ENCODE measurements at regions not wholly inside any gene's neighbourhood (a gene's known extent, or its start where the extent isn't known, plus 50 kb on each side); places are given as distances from the start of the nearest gene placed in this dataset.

DNA sequence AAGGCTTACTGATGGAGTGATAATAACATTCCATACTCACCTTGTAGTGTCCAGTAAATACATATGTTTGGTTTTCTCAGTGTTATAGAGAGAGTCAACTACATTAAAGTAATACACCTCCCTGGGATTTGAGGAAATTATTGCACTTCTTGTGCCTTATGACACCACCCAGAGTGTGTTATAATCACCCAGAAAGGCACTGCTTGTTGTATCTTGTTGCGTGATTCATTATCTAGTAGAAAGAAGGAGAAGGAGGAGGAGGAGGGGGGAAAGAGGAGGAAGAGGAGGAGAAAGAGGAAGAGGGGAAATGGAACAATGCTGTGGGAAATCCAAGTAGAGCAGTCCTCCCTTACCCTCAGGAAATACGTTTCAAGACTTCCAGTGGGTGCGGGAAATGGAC lies 661.8 kb upstream of the WWC1 start:
- TF ChIP-seq, protein P1, sequence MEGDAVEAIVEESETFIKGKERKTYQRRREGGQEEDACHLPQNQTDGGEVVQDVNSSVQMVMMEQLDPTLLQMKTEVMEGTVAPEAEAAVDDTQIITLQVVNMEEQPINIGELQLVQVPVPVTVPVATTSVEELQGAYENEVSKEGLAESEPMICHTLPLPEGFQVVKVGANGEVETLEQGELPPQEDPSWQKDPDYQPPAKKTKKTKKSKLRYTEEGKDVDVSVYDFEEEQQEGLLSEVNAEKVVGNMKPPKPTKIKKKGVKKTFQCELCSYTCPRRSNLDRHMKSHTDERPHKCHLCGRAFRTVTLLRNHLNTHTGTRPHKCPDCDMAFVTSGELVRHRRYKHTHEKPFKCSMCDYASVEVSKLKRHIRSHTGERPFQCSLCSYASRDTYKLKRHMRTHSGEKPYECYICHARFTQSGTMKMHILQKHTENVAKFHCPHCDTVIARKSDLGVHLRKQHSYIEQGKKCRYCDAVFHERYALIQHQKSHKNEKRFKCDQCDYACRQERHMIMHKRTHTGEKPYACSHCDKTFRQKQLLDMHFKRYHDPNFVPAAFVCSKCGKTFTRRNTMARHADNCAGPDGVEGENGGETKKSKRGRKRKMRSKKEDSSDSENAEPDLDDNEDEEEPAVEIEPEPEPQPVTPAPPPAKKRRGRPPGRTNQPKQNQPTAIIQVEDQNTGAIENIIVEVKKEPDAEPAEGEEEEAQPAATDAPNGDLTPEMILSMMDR (IDR thresholded peaks at IDR 0.05; ENCODE audit: low read length): no peak
- no peak for TF ChIP-seq EZH2 (IDR thresholded peaks at IDR 0.05; ENCODE audit: borderline replicate concordance, low read length)
